ENCODE measurements at regions not wholly inside any gene's neighbourhood (a gene's known extent, or its start where the extent isn't known, plus 50 kb on each side); places are given as distances from the start of the nearest gene placed in this dataset.
"Not testable (repeated sequence)": the region's sequence is repeated elsewhere in the genome, so short reads cannot be mapped to it uniquely, and the experiment has no call there.

DNA sequence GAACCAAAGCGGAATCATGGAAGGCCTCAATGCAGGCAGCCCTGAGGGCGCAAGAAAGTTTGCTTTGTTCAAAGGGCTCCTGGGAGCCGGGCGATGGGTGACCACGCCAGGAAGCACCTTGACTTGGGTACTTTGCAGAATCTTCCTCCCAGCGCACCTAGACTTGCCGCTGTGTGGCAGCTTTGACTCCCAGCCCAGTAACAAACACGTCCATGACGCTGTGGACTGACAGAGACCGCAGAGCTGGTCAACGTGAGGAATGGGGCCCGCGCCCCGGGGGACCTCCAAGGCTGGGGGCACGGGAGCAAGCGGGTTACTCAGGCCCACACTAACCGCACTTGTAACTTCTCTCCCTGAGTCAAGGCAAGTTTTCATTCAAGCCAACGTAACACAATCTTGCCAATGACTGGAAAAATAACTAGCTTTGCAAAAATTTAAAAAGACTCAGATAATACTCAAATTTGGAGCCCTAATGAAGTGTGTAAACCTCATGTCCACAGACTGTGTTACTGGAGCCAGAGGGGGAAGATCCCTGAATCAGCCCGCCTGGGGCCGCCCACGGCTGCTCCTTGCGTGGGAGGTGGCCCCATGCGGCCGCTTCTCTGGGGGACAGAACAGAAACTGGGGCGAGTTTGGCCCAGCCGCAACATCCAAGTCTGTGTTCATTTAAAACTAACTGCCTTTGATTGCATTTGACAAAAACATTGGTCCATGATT lies 130.8 kb downstream of the DNAJB6 start:
- intact Hi-C loops (cut with DNase I) = no loop called here
- peak in 4 of 42 donors; percentile 10 to 29 (median 19) for DNase-seq

DNA sequence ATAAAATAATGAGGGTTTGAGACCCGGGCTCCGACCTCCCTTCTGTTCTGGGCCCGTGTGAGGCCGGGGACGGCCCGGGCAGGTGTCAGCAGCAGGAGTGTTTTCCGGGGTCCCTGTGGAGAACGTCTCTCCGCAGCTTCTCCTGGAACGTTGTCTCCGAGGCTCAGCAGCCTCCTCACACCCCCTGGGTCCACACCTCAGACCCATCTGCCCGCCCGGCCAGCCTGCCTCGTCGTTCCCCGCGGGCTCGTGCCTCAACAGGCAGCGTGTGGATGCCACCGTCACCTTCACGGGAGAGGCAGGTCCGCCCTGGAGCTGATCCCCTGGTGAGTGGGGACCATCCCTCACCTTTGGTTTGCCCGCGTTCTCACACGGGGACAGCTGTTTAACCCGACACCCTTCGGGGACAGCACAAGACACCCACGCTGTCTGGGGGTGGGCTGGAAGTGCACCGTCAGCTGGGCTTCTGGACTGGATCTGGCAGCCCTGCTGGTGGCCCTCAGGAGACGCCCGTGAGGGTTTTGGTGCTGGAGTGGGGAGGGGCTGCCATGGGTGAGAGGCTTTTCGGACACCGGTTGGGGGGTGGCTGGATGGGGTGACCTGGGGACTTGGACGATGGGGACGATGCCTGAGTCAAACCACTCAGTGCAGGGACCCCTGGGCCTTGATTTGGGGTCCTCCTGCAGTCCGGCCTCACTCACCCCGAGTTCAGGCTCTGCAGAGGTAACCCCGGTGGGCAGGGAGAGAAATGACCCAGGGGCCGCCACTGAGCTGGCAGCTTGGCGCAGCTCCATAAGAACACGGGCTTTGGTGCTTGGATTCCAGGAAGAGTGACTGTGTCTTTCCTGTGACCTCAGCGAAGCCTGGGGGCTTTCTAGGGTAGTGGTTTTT lies 131.7 kb downstream of the DNAJB6 start:
- intact Hi-C loops (cut with DNase I) = no loop called here
- peak in 4 of 42 donors; percentile 15 to 32 (median 24) for DNase-seq

DNA sequence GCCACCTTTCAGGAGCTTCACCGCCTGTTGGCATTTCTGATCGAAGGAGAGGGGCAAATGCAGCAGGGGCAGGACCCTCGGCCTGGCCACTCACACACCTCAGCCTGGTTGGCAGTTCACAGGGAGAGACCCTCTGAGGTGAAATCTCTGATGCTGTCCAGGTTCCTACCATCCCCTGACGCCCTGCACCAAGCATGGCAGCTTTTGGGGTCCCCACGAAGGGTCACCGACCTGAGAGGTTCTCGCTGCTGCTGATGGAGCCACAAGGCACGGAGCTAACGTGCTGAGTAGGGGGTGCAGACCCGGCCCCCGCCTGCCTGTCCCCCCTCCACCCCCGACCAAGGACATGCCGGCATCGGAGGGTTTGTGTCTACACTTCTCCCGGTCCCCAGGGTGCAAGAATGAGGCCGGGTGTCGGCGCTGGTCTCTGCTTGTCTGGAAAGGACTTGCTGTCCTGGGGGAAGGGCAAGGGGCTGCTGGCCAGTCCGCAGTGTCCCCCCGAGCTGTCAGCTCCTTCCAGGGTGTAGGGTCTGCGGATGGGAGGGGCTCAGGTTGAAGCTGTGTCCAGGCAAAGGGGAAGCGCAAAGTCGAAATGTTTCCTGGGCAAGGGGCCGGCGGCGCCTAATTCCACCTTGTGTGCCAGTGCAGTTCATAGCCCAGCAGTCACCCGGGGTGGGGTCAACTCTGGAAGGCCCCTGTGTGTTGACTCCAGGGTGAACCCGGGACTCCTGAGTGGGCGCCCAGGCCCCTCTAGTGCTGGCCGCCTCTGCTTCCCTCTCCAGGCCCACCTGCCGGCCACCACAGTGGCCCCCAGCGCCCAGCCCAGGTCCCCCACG lies 132.6 kb downstream of the DNAJB6 start:
- intact Hi-C loops (cut with DNase I) = no loop called here
- peak in 2 of 42 donors; percentile 17 to 36 for DNase-seq

DNA sequence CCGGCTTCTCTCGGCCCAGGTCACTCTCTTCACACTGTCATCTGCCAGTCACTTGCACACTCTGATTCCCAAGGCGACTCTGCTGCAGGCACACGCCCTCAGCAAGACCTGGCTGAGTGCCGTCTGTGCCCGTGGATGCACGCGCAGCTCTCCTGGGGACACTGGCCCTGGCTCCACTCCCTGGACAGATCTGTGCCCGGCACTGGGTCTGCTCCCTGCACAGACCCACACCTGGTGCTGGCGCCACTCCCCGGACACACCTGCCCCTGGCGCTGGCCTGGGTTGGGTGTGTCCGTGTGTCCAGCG lies 133.2 kb downstream of the DNAJB6 start:
- DNase-seq = peak in 3 of 42 donors; percentile 8 to 27 (median 19)
- intact Hi-C loops (cut with DNase I) = no loop called here

DNA sequence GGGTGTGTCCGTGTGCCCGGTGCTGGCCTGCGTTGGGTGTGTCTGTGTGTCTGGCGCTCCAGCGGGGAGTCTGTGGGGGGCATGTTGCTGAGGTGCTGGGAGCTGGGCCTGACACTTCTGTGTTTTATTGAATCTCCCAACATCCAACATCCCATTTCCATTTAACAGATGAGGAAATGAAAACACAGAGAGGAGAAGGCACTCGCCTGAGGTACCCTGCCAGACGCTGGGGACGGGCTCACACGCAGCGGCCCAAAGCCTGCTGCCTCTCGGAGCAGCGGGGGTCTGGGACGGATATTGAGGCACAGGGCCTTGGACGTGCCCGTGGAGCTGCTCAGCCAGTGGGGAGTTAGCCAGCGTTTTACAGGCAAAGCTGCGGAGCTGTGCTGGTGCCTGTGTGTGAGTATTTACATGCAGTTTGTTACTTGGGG lies 133.9 kb downstream of the DNAJB6 start:
- intact Hi-C loops (cut with DNase I) = no loop called here
- DNase-seq = peak in 3 of 42 donors; percentile 19 to 37 (median 20)

DNA sequence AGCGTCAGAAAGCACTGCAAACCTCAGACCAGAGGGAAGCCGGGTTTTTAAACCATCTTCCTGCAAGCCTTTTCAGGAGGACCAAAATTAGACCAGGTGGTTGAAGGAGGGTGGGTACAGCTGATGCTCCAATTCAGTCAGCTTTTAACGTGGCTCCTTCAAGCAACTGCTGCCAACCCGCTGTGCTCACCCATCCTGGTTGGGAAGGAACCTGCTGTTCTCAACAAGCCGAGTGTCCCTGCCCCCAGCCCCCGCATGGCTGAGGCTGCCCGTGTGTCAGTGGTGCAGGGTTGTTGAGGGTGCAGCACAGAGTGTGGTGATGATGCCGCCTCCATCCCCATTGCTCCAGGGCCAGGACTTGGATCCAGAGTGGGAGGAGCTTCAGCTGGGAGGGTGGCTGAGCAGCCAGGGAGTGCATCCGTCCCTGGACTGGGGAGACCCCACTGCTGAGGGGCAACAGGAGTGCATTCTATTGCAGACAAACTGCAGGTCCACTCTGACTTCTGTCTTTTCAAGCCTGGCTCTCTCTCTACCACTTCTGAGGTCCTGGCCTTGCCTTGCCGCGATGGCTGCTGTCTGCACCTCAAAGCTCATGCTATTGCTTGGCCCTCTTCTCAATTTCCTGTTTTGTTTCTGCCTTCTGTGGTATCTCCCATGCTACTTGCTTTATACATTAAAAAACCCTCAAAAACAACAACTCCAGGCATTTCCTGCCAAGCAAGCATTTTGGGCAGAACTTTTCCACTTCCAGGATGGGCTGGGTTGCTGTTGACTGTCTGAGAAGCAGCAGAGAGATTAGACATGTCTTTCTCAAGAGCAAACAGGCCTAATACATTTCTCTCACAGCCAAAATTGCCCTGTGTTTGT lies 134.7 kb downstream of the DNAJB6 start:
- intact Hi-C loops (cut with DNase I) = no loop called here

DNA sequence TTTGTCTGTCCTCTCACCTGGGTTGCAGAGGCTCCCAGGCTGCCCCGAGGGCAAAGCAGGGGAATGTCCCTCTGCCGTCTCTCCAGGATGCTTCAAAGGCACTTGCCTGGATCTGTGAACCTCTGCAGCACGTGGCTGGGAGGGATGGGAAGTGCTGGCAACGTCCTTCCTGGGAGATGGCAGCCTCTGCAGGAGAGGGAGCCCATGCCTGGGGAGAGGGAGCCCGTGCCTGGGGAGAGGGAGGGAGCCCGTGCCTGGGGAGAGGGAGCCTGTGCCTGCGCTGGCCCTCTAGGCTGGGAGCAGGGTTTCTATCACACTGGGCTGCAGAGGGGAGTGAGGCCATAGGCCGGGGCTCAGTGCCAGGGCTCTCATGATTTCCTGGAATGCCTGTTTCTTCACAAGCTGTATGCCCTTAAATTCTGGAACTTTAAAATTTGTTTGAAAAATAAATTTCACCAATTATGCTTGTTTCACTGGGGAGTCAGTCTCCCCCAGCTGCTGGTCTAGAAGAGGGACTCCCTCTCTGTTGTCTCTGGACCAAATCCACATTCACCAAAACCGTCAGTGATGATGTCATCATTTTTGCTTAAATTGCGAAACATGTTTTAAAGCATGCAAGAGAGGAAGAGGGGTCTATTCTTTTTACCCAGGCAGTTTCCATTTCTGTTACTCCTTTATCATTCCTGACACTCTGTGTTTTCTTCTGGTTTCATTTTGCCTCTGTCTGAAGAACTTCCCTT lies 135.7 kb downstream of the DNAJB6 start:
- intact Hi-C loops (cut with DNase I) = no loop called here
- peak in 2 of 42 donors; percentile 16 to 26 for DNase-seq

More for the DNA sequence above, 134.7 kb downstream of the DNAJB6 start:
- peak in 3 of 42 donors; percentile 9 to 33 (median 31) for DNase-seq

DNA sequence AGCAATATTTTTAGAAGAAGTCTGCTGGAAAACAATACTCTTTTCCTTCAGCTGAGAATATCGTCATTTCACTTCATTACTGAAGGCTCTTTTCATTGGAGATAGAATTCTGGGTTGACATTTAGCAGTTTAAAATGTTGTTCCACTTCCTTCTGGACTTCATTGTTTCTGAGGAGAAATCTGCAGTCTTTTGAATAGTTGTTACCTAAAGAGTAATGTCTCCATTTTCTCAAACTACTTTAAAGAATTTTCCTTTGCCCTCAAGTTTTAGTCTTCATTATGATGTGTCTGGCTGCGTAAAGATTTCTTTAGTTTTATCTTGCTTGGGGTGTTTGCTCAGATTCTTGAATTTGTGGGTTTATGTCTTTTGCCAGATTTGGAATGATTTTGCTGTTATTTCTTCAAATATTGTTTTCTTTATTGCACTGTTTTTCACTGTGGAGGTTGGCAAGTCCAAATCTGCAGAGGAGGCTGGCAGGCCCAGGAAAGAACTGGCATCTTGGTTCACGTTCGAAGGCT lies 136.3 kb downstream of the DNAJB6 start:
- intact Hi-C loops (cut with DNase I) = no loop called here
- DNase-seq = no peak

DNA sequence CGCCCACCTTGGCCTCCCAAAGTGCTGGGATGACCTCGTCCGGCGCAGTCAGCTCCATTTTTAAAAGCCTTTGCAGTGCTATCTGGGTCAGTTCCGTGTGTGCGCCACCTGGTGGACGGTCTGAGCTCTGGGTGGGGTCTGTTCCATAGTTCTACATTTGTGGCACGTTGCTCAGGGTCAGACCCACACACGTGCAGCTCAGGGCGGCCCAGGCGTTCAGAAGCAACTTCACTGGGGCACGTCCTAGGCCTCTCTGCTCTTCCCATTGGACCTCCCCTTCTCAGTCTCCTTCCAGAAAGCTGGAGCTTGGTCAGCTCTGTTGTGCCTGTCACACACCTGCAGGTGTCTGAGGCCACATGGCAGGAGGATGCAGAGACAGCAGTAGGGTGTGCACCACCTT lies 137.9 kb downstream of the DNAJB6 start:
- intact Hi-C loops (cut with DNase I) = no loop called here
- peak in 8 of 42 donors; percentile 10 to 46 (median 30) for DNase-seq

DNA sequence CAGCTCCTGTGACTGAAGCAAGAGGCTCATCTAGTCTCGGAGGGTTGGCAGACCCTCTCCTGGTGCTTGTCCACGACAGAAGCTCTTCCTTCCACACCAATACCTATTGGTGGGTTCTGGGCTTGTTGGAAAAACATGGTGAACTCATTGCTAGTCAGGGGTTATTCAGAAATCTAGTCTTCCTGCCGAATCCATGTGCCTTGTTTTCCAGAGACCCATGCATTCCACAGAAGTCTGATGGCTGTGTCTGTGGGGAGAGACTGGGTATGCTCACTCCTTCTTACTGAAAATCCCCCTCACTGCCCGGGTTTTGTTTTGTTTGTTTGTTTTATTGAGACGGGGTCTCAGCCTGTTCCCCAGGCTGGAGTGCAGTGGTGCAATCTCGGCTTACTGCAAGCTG lies 138.3 kb downstream of the DNAJB6 start:
- intact Hi-C loops (cut with DNase I) = no loop called here
- peak in 2 of 42 donors; percentile 5 to 9 for DNase-seq

DNA sequence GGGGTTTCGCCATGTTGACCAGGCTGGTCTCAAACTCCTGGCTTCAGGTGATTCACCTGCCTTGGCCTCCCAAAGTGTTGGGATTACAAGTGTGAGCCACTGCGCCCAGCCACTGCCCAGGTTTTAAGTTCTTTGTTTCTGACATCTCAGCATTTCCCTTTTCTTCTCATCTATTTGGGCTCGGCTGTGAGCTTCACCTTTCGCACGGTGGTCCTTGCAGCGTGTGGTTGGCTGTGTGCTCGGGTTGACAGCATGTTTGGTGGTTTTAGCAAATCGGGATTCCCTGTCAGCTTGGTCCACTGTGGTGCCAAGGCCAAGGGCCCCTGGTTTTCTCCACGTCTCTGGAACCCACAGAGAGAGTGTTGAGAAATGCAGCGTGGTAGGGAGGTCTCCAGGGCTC lies 138.8 kb downstream of the DNAJB6 start:
- intact Hi-C loops (cut with DNase I) = no loop called here
- peak in 8 of 42 donors; percentile 3 to 24 (median 14) for DNase-seq

DNA sequence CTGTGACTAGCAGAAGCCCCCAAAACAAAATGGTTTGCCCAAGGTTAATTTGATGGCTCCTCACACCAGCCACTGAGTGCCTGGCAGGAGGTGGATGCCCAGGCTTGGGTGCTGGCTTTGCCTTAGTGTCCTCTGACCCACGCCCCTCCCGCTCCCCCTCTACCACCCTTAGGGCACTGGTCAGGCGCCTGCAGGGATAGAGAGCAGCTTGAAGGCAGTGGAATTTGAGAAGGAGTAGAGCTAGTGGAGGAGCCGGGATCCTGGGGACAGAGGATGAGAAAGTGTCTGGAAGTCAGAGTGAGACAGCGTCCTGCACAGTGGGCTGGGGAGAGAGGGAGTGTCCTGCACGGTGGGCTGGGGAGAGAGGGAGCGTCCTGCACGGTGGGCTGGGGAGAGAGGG lies 139.4 kb downstream of the DNAJB6 start:
- intact Hi-C loops (cut with DNase I) = no loop called here
- DNase-seq = peak in 10 of 42 donors; percentile 1 to 34 (median 14)

DNA sequence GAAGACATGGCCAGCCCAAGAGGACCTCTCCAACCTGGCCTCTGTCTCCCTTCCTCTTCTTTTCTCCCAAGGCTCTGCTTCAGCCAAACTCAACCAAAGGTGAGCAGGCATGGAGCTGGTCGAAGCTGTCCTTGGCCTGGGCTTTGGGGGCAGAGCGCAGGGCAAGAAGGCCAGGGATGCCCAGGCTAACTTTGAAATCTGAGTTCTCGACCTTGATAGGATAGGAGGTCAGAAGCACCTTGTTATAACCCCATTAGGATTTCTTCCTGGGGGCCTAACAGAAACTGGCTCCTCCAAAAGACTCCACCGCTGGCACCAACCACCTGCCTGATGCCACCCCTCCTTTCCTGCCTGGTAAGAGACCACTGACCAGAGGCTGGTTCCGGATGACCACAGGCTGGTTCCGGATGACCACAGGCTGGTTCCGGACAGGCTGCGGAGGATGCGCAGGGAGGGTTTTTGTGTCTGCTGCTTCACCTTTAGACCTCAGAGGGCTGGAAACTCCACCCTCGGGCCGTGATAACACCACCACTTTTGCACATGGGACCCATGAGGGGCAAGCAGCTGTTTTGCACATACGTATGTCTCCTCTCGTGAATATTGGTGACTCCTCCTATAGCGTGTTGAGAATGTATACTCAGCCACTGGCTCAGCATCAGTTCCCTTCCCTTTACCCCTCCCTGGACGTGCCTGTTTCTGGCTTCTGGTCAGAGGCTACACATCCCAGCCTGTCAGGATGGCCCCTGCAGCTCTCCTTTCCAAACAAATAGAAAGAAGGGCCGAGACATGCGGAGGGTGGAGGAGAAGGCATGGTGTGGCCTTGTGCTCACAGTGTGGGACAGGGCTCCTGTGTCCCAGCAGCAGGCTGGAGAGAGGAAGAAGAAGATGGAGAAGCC lies 140.1 kb downstream of the DNAJB6 start:
- peak in 6 of 42 donors; percentile 3 to 21 (median 8) for DNase-seq
- intact Hi-C loops (cut with DNase I) = no loop called here

DNA sequence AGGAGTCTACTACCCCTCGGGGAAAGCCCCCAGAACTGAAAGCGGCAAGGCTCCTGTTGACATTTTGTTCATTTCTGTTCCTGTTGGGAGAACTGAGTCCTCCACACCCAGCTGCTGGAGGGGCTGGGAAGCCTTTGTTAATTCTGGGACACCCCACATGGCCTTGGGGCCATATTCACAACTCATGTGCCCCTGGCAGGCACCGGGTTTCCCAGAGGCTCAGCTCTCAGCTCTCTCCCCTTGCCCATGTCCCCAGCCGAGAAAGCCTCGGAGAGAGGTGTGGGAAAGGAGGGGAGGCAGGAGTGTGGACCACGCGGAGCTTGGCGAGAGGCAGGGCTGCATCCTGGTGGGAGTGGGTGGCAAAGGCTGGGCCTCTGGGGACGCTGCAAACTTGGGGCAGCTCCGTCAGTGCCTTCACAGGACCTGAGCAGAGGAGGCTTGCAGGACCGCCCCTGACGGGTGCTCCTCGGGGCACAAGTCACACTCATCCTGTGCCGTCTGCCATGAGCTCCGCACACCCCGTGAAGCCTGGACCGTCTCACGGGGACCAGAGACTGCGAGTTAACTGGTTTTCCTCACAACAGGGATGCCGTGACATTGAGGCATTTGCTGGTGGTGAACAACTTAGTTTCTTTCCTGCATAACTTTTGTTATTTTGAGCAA lies 140.9 kb downstream of the DNAJB6 start:
- DNase-seq = peak in 6 of 42 donors; percentile 6 to 30 (median 14)
- intact Hi-C loops (cut with DNase I) = no loop called here

DNA sequence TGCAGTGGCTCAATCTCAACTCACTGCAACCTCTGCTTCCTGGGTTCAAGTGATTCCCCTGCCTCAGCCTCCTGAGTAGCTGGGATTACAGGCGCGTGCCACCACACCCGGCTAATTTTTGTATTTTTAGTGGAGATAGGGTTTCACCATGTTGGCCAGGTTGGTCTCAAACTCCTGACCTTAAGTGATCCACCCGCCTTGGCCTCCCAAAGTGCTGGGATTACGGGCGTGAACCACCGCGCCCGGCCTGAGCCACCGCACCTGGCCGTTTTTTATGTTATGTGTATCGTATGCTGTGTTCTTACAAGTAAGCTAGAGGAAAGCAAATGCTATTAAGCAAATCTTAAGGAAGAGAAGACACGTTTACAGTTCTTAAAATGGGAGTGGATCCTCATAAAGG lies 141.8 kb downstream of the DNAJB6 start:
- intact Hi-C loops (cut with DNase I) = not testable (repeated sequence)
- DNase-seq = peak in 2 of 42 donors; percentile 7 to 16

DNA sequence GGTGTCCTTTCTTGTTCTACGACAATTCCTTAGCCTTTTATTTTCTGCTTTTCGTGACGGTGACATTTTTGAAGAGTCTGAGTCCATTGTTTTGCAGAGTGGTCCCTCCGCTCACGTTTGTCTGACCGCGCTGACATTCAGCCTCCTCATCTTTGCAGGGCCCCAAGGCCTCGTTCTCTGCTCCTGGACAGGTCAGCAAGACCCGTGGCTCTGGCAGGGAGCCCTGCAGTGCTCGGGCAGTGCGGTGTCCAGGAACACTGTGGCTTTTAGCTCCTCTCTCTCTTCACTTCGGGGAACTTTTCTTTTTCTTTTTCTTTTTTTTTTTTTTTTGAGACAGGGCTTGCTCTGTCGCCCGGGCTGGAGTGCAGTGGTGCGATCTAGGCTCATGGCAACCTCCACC lies 142.5 kb downstream of the DNAJB6 start:
- DNase-seq = peak in 5 of 42 donors; percentile 2 to 31 (median 19)
- intact Hi-C loops (cut with DNase I) = no loop called here

Data from head of caudate nucleus (tissue), 42 donors.